HG03342 (cell line): ENCODE measurements at regions not wholly inside any gene's neighbourhood (a gene's known extent, or its start where the extent isn't known, plus 50 kb on each side); places are given as distances from the start of the nearest gene placed in this dataset.
"Not testable (repeated sequence)": the region's sequence is repeated elsewhere in the genome, so short reads cannot be mapped to it uniquely, and the experiment has no call there.

ENCODE experiments used
- ATAC-seq: cut with Tn5 transposase; IDR thresholded peaks from one replicate; pipeline ENCODE4 v1.9.1; 2021; ENCODE audit warnings: mild to moderate bottlenecking, moderate library complexity; ENCODE audit not compliant: unreplicated experiment

DNA sequence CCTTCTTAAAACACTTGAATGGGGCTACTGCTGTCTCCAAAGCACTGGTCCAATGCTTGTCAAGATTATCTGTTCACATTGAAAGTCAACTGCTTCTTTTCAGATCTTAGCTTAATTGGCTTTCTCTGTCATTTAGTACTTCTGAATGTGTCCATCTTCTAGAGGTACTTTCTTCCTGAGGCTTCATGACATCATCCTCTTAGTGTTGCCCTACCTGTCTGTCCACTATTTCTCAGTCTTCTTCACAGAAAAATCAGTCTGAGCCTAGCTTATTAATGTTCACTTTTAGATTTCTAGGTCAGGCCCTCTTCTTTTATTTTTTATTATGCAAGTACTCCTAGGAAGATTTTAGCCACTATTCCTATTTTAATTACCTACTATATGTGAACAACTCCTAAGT is 899.9 kb downstream of the DTWD2 start:
- ATAC-seq = no peak

DNA sequence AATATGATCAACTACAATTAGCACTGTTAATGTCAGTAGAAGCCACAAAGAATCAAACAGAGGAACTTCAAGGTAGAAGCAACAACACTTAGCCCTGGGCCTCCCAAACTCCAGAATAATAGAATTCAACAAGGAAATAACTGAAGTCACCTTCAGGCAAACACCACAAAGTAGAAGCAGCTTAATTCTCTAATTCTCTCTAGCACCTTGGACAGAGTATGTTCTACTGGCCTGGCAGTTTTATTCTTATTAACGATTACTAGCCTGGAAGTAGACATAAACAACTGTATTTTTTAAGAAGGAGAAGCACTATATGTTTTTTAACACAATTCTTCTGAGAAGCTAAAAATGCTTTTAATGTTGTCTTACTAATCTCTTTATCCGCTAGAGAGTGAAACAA is 911.9 kb downstream of the DTWD2 start:
- ATAC-seq = no peak

DNA sequence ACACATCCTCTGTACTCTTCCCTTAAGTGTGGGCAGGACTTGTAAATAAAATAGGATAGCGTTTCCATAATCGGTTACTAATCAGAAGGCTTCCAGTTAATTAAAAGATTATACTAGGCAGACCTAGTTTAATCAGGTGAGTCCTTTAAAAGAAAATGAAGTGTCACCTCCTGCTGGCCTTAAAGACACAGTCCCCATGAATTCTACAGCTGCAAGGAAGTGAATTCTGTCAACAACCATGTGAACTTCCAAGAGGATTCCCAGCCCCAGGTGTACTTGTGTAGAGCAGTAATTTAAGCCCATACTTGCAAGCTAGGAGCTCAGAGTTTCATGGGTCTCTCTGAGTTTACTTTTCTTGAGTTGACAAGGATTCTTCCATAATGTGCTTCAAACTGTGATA is 918.3 kb downstream of the DTWD2 start:
- ATAC-seq = no peak

DNA sequence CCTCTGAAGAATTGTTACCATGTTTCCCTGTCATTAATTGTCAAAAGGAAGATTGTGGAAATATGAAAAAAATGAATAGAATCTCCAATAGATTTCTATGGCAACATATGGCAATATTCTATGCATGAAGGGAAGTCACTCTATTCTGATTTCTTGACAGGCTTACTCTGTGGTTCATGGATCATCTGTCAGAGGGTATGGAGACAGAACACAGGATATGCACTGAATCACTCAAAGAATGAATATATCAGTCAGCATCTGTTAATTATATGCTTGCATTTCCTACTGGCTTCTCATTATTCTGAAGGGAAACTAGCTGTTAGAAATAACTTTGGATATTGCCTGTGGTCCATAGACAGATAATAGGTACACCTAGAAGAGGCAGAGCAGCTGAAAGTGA is 918.9 kb downstream of the DTWD2 start:
- no peak for ATAC-seq

DNA sequence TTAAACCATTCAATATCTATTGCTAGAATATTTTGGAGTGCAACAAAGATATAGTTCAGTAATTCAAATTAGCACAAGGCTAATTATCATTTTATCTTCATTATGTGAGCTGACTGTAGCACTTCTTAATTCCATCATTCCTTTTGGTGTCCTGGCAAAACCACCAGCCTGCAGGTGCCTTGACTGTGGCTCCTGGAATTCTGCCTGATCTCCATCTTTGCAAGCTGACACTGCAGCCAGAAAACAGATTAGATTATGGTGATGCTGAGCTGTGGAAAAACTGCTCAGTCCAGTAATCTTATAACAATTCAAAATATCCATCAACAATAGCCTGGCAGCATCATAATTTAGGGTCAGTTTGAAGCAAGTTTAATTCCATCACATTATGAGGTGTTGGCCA is 919.5 kb downstream of the DTWD2 start:
- no peak for ATAC-seq

DNA sequence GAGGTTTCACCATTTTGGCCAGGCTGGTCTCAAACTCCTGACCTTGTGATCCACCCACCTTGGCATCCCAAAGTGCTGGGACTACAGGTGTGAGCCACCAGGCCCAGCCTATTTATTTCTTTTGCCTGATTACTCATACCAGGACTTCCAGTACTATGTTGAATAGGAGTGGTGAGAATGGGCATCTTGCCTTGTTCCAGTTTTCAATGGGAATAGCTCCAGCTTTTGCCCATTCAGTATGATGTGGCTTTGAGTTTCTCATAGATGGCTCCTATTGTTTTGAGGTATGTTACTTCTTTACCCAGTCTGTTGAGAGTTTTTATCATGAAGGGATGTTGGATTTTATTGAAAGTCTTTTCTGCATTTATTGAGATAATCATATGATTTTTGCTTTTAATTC is 924.5 kb downstream of the DTWD2 start:
- not testable (repeated sequence) for ATAC-seq

DNA sequence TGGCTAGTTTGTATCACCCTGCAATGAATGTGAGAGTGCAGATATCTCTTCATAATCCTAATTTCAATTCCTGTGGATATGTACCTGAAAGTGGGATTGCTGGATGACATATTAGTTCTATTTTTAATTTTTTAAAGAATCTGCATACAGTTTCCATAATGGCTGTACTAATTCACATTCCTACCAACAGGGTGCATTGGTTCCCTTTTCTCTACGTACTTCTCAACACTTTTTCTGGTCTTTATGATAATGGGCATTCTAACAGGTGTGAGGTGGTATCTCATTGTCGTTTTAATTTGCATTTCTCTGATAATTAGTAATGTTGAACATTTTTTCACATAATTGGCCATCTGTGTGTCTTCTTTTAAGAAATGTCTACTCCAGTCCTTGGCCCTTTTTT is 927.5 kb downstream of the DTWD2 start:
- no peak for ATAC-seq

DNA sequence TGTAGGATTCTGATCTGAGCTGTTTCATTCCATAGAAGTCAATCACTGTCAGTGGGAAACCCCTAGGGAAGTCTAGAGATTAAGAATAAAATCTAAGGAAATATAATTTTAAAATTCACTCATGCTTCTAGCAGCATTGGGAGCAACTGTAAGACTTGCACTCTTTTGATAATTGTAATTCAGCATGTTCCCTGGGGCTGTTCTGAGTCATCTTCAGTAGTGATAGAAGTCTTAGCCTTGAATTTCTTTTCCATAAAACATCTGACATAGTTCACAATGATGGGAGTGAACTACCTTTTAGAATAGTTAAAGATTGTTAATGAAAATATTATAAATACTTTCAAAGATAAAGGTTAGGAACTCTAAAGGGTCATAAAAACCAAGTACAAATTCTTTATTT is 935.8 kb downstream of the DTWD2 start:
- ATAC-seq = no peak

DNA sequence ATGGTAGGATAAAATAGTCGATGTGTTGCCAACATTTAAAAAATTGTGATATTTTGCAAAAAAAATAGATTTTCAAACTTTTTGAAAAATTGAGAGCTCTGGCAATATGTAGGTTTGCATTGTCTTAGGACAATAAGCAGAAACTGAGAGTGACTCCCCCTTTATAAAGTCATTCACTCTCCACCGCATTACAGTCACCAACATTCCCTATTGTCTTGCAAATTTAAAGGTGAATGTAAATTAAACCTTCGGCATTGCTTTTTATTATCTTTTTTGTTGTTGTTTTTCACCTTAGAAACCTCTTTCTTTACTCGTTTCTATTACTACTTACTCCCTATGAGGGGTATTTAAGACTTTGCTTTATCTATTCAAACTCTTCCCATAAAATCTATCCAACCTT is 944.2 kb downstream of the DTWD2 start:
- ATAC-seq = no peak

DNA sequence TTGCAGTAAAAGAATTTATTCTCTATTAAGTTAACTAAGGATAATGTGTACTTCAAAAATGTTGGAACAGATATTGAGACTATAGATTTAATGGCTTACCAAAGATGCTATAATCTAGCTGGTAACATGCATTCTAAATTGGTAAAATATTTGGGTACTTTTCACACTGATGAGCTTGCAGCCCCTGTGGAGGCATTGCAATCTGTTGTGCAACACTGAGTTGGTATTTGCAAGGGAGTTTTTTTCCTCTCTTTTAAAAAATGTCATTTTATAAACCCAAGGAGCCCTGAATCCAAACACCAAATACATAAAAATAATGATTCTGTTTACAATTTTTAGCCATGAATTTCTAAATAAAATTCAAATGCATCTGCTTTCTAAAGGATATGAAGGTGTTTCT is 944.8 kb downstream of the DTWD2 start:
- no peak for ATAC-seq

DNA sequence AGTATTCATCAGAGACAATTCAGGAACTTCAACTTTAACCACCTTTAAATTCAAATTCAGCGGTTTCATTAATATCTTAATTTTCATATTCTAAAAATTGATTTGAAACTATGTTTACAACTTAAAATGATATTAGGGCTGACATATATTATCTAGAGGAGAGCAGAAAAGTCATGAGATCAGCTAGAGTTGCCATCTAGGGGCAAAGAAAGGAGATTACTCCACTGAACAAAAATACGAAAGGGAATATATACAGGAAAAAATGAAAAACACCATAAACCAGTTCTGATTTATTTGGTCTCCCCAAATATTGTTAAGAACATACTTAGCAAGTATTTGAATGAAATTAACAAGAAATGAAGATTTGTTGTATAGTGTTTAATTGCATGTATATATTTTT is 946.3 kb downstream of the DTWD2 start:
- no peak for ATAC-seq

DNA sequence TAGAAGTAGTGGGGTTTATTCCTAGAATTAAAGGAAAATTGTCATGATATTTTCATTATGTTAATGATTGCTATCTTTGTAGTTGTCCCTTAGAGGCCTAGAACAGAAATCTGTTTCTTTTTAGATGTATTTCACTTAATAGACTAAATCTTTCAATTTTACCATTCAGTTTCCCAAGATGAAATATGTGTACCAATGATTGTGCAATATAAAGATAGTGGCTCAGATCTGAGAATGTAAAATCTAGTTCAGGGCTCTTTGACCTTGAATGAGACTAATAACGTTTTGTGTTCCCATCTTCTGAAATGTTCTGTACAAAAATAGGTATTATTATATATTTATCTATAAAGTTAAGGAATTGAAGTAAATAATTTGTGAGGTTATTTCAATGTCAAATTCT is 947.9 kb downstream of the DTWD2 start:
- ATAC-seq = no peak

DNA sequence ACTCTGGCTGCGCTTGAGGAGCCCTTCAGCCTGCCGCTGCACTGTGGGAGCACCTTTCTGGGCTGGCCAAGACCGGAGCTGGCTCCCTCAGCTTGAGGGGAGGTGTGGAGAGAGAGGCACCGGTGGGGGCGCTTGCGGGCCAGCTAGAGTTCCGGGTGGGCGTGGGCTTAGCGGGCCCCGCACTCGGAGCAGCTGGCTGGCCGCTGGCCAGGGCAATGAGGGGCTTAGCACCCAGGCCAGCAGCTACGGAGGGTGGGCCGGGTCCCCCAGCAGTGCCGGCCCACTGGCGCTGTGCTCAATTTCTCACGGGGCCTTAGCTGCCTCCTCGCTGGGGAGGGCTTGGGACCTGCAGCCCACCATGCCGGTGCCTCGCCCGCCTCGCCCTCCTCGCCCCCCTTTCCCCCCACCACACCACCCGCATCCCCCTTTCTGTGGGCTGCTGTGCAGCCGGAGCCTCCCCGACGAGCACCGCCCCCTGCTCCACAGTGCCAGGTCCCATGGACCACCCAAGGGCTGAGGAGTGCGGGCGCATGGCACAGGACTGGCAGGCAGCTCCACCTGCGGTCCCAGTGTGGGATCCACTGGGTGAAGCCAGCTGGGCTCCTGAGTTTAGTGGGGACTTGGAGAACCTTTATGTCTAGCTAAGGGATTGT is 954.5 kb downstream of the DTWD2 start:
- no peak for ATAC-seq

DNA sequence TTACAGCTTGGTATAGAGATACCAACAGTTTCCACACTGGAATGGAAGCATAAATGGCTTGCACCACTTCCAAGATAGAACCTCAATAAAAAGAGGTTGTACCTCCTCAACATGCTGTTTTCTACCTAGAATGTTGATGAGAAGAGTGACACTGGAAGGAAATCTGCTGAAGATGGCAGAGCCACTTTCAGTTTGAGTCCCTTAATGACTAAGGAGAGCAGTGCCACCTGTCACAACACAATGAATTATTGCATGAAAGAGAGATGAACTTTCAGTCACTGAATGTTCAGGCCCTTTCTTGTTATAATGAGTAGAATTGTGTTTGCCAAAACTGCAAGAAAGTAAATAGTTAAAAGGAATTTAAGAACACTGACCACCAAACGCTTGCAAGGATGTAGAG is 958.5 kb downstream of the DTWD2 start:
- ATAC-seq = no peak

DNA sequence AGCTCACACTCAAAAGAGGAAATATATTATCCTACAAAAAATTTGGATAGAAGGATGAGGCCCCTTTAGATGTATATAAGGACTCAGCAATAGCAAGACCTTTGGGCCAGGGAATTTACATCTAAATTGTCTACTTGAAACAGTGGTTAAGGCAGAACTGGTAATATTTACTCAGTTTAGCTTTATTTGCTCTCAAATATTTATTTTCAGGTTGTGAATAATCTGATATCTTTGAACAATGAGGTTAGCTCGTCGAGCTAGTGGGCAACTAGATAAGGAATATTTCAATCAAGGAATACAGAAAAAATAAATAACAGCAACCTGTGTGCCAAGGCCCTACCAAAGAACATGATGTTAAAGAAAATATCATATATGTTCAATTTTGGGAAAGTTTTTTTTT is 966.3 kb downstream of the DTWD2 start:
- ATAC-seq = no peak

DNA sequence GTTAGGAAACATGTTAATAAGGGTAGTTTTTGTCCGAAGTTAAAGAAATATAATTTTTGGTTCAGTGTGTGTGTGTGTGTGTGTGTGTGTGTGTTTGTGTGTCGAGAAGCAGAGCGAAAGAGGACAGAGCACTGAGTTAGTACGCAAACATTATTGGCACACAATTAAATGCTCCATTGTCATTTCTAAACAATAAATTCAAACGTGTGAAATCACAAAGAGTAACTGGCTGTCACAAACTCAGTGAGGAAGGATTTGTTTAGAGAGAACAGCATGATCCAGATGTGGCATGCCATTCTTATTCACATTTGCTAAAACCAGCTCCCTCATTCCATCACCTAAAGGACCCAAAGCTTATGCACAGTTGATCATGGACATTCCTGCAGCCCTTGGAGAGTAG is 970.8 kb downstream of the DTWD2 start:
- ATAC-seq = no peak

DNA sequence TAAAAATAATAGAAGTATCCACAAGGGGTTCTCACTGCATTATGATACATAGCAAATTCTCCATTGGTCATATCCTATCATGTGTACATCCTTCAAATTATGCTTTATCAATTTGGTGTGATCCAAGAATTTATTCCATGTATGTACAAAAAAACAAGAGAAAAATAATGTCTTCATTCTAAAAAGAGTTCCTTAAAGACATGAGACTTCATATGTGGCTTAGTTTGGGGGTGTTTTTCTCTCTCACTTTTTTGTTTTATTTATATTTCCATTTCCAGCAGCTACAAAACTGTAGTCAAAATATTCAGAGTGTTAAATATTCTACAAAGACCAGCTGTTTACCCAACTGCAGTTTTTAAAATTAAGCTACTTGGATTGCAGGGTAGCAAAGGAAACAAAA is 972.0 kb downstream of the DTWD2 start:
- ATAC-seq = no peak

DNA sequence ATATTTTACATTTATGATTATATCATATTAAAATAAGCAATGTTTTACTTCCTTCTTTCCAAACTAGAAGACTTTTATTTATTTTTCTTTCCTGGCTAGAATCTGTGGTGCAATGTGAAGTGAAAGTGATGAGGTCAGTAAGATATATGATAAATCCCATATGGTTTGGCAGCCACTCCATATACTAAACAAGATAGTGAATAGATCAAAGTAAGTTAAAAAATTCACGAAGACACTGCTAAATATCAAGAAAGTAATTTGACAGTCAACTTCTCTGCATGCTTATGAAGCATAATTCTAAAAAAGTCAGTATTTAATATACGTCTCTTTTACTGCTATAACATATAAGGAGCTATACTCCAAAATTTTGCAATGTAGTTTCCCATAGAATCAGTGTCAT is 972.8 kb downstream of the DTWD2 start:
- ATAC-seq = no peak

DNA sequence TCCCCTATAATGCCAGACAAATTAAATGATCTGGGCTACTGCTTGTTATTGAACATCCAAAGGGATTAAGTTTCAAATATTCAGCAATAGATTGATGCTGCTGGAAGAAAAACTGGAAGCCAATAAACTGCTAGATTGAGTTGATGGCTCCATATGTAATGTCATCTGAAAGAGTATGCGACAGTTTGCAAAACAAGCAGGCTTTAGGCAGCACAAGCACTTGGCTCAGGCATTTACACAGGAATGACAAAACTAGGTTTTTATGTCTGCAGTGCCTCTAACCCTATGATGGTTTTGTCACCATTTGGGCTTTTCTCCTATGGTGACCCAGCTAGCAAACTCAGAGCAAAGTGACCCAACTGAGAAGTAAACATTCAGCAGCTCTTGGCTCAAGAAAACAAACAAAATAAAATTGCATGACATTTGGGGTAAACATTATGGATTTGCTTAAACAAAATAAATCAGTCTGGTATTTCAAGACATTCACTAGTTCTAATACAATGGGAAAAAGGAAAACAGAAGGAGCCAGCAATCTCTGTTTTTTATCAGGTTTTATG is 978.5 kb downstream of the DTWD2 start:
- ATAC-seq = no peak

DNA sequence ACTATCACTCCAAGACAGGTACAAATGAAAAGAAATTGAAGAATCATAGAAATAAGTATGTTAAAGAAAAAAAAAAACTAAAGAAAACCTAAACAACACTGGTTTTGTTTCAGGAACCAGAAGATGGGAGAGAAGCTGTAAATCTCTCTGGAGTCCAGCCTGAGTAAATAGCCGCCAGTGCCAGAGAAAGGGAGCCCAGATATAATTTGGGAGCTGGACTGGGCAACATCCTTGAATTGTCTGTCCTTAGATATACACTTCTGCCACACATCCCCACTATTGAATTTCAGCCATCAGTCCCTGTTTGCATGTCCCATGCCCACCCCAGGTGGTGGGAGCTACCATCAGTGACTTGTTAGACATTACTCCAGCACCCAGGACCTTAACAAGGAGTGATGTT is 979.6 kb downstream of the DTWD2 start:
- ATAC-seq = no peak

DNA sequence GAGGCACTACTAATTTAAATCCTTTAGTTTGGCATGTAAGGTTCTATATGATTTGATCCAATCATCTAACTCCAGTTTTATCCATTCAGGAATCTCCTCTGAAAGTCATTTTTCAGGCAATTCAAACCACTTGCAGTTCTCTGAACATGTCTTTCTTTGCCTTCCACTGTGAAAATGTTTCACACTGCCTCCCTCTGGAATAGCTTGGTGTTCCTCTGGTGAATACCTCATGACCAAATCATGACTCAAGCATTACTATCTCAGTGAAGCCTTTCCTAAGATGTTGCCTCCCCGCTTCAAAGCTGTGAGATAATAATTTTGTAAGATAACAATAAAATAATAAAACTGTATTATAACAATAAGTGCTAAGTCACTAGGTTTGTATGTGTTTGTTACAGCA is 981.1 kb downstream of the DTWD2 start:
- ATAC-seq = no peak

DNA sequence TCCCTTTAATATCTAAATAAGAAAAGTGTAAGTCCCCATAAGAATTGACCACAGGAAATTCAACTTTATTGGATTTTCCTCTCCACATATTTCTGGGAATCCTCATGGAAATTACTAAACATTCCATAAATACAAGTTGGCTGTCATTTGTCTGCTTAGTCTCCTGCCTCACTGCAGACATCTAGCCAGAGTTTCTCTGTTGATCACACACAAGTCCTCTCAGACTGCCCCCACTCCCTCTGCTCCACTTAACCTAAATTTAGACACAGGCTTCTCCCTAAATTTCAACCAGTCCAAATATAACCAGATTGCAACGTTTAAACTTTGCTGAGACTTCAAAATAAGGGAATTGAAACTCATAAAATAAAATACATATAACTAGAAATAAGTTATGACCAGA is 982.1 kb downstream of the DTWD2 start:
- no peak for ATAC-seq

DNA sequence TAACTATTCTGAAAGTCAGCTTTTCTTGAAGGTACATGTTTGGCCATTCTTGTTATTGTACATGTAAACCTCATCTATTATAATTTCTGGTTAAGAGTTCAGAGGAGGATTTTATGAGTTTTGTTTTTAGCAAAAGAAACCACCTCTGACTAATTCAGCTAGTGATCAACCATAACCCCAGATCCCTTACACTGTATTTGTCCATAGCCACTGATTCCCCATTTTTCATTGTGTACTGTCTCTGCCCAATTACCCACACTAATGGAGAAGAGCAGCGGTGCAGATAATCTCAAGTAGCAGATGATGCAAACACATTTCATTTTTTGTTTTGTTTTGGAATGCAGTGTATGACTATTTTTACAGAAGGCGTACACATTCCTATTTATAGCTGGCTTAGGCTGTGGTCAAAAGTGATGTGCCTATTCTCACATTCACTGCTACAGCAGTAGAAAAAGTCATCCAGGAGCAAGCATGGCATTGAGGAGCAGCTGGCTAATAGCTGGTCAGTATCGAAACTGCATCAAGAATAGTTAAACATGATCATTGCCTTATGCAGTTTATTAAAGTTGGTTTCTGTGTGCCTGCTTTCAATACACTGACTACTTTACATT is 988.3 kb downstream of the DTWD2 start:
- peak; percentile 66 for ATAC-seq
